Femur (tissue), 1 donor: ENCODE measurements at regions not wholly inside any gene's neighbourhood (a gene's known extent, or its start where the extent isn't known, plus 50 kb on each side); places are given as distances from the start of the nearest gene placed in this dataset.
"Not testable (repeated sequence)": the region's sequence is repeated elsewhere in the genome, so short reads cannot be mapped to it uniquely, and the experiment has no call there.

Experiments
- DNase-seq: peaks from one replicate; pipeline ENCODE4 v3.0.0-alpha.2; 2017

- no peak for DNase-seq
Observed at GRCh38 chr19:30245401-30246039, 126.7 kb upstream of the ZNF536 start.

- no peak for DNase-seq
Observed at GRCh38 chr19:30249911-30250310, 122.3 kb upstream of the ZNF536 start.

- DNase-seq = no peak
Observed at GRCh38 chr19:30252214-30252613, 120.0 kb upstream of the ZNF536 start.

GRCh38 chr19:30253581-30253996 lies 118.6 kb upstream of the ZNF536 start:
- no peak for DNase-seq

- DNase-seq = no peak
Observed at GRCh38 chr19:30254158-30254557, 118.0 kb upstream of the ZNF536 start.

GRCh38 chr19:30254789-30255188 lies 117.4 kb upstream of the ZNF536 start:
- DNase-seq = no peak

- no peak for DNase-seq
Observed at GRCh38 chr19:30255791-30256495, 116.2 kb upstream of the ZNF536 start.

GRCh38 chr19:30256496-30256850 lies 115.7 kb upstream of the ZNF536 start:
- DNase-seq = no peak

GRCh38 chr19:30263830-30264381 lies 108.3 kb upstream of the ZNF536 start:
- no peak for DNase-seq

GRCh38 chr19:30265918-30266317 lies 106.3 kb upstream of the ZNF536 start:
- not testable (repeated sequence) for DNase-seq

- DNase-seq = no peak
Observed at GRCh38 chr19:30266687-30267086, 105.5 kb upstream of the ZNF536 start.

GRCh38 chr19:30267332-30267731 lies 104.9 kb upstream of the ZNF536 start:
- DNase-seq = no peak

GRCh38 chr19:30268601-30269000 lies 103.6 kb upstream of the ZNF536 start:
- DNase-seq = no peak

GRCh38 chr19:30269638-30270037 lies 102.5 kb upstream of the ZNF536 start:
- no peak for DNase-seq

- no peak for DNase-seq
Observed at GRCh38 chr19:30271816-30272215, 100.4 kb upstream of the ZNF536 start.

- no peak for DNase-seq
Observed at GRCh38 chr19:30272554-30272953, 99.6 kb upstream of the ZNF536 start.

GRCh38 chr19:30273184-30273583 lies 99.0 kb upstream of the ZNF536 start:
- DNase-seq = no peak

- DNase-seq = no peak
Observed at GRCh38 chr19:30274987-30275386, 97.2 kb upstream of the ZNF536 start.

GRCh38 chr19:30276011-30276882 lies 95.9 kb upstream of the ZNF536 start:
- DNase-seq = no peak

- DNase-seq = no peak
Observed at GRCh38 chr19:30276883-30277280, 95.3 kb upstream of the ZNF536 start.

GRCh38 chr19:30277941-30278881 lies 94.0 kb upstream of the ZNF536 start:
- DNase-seq = no peak

- no peak for DNase-seq
Observed at GRCh38 chr19:30278882-30279254, 93.3 kb upstream of the ZNF536 start.
